ENCODE measurements at regions not wholly inside any gene's neighbourhood (a gene's known extent, or its start where the extent isn't known, plus 50 kb on each side); places are given as distances from the start of the nearest gene placed in this dataset.

DNA sequence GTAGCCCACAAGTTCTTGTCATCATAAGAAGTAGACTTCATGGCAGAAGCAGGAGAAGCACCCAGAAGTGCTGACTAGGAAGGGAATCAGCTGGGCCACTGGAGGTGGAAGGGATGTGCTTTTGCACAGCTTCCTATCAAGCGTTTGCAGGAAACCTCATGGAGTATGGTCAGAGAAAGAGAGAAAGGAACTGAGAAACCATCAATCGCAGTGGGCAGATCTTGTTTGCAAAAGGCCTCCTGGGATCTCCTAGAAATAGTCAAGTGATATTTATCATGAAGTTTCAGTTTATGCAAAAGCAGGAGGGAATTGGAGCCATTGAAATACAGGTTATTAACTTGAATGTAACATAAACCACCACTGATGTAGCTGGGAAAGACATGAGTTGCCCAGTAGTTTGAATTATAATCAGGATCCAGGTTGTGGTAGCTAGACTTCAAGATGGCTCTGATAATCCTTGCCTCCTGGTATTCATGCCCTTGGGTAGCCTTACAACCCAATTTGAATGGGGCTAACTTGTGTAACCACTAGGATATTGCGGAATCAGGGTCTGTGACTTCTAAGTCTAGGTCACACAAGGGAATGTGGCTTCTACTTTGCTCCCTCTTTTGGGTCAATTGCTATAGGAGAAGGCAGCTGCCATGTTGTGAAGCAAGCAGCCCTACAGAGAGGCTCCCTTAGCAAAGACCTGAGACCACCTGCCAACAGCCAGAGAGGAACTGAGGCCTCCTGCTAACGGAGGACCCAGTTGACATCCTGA is 69.8 kb upstream of the TCF4 start:
- H3K27ac ChIP-seq = no peak overlapping the region
- no peaks in the 10 kb centered on the region for H3K9me3 ChIP-seq (ENCODE audit: low read depth, low read length)
- H3K36me3 ChIP-seq (ENCODE audit: insufficient read depth, low read length) = no peaks in the 10 kb centered on the region
- H3K9ac ChIP-seq (ENCODE audit: insufficient read length) = no peak overlapping the region
- DNase-seq (ENCODE audit: low read depth, low spot score) = no peak
- TF ChIP-seq POLR2AphosphoS5 (IDR thresholded peaks at IDR 0.05; ENCODE audit: borderline replicate concordance, low read depth, low read length) (no peak), FOXP2 (optimal IDR thresholded peaks at IDR 0.05; ENCODE audit: control extremely low read depth, extremely low read length, insufficient read depth) (no peak), EZH2 (IDR thresholded peaks at IDR 0.05) (no peak)
- no peak overlapping the region for H3K4me3 ChIP-seq

DNA sequence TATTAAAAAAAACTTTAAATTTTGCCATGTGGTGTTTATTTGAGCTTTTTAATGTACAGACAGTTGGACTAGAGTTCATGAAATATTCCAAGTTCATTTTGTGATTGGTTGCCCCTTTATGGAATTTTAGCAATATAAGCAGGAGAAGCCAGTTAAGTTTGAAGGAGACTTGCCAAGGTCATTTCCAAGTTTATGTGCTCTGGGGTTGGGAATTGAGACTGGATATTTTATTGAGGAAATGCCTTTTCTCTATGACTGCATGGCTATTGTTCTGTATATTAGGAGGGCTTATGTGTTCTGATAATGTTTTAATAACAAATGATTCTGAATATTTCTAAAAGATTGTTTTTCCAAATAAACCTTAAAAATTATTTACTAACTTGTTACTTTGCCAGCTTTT is 67.0 kb upstream of the TCF4 start:
- Histone ChIP-seq H3K36me3 (ENCODE audit: insufficient read depth, low read length) (no peaks in the 10 kb centered on the region), H3K9ac (ENCODE audit: insufficient read length) (no peak overlapping the region), H3K9me3 (ENCODE audit: low read depth, low read length) (no peaks in the 10 kb centered on the region), H3K27ac (no peak overlapping the region), H3K4me3 (no peak overlapping the region)
- no peak for DNase-seq (ENCODE audit: low read depth, low spot score)
- no peak for TF ChIP-seq FOXP2 (optimal IDR thresholded peaks at IDR 0.05; ENCODE audit: control extremely low read depth, extremely low read length, insufficient read depth)
- TF ChIP-seq POLR2AphosphoS5 (IDR thresholded peaks at IDR 0.05; ENCODE audit: borderline replicate concordance, low read depth, low read length) = no peak
- TF ChIP-seq EZH2 (IDR thresholded peaks at IDR 0.05) = no peak

DNA sequence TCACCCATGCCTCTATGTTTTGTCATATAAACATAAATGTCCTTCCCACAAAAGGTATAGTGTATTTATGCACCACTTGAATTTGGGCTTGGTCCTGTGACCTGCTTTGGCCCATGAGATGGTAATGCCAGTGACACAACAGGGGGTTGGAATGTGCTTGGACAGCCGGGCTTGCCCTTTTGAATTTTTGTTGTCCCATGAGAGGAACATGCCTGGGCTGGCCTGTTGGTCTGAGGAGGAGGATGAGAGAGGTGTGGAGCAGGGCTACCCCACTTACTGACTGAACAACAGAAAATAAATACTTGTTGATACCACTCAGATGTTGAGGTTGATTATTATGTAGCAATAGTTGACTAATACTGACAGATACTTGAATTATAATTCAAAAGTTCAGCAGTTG is 63.2 kb upstream of the TCF4 start:
- Histone ChIP-seq H3K4me3 (no peak overlapping the region), H3K27ac (no peak overlapping the region), H3K36me3 (ENCODE audit: insufficient read depth, low read length) (no peaks in the 10 kb centered on the region), H3K9ac (ENCODE audit: insufficient read length) (no peak overlapping the region), H3K9me3 (ENCODE audit: low read depth, low read length) (no peaks in the 10 kb centered on the region)
- TF ChIP-seq POLR2AphosphoS5 (IDR thresholded peaks at IDR 0.05; ENCODE audit: borderline replicate concordance, low read depth, low read length) = no peak
- no peak for TF ChIP-seq FOXP2 (optimal IDR thresholded peaks at IDR 0.05; ENCODE audit: control extremely low read depth, extremely low read length, insufficient read depth)
- TF ChIP-seq EZH2 (IDR thresholded peaks at IDR 0.05) = no peak
- DNase-seq (ENCODE audit: low read depth, low spot score) = no peak

DNA sequence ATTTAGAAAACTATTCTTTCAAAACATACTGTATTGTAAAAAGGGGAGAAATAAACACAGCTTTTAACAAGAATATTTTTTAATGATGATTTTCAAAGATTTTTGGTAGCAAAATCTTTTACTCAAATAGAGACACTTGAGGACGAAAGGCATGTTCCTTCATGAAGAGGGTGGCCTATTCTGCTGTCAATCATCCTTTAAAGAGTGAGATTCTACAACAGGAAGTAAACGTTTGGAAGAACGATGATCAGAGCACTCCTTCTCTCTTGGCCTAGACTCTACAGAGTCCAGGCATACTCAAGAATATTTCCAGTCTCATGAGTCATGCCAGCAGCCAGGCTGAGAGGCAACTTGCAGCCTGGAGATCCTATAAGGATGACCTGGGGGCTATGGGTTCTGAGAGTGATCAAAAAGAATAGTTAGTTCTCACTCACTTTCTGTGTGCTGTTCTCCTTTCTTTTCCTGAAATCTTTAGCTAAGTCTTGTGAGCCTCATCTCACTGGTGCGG is 62.4 kb upstream of the TCF4 start:
- Histone ChIP-seq H3K4me3 (no peak overlapping the region), H3K27ac (no peak overlapping the region), H3K9me3 (ENCODE audit: low read depth, low read length) (no peaks in the 10 kb centered on the region), H3K9ac (ENCODE audit: insufficient read length) (no peak overlapping the region), H3K36me3 (ENCODE audit: insufficient read depth, low read length) (no peaks in the 10 kb centered on the region)
- no peak for DNase-seq (ENCODE audit: low read depth, low spot score)
- TF ChIP-seq FOXP2 (optimal IDR thresholded peaks at IDR 0.05; ENCODE audit: control extremely low read depth, extremely low read length, insufficient read depth) (no peak), EZH2 (IDR thresholded peaks at IDR 0.05) (no peak), POLR2AphosphoS5 (IDR thresholded peaks at IDR 0.05; ENCODE audit: borderline replicate concordance, low read depth, low read length) (no peak)

DNA sequence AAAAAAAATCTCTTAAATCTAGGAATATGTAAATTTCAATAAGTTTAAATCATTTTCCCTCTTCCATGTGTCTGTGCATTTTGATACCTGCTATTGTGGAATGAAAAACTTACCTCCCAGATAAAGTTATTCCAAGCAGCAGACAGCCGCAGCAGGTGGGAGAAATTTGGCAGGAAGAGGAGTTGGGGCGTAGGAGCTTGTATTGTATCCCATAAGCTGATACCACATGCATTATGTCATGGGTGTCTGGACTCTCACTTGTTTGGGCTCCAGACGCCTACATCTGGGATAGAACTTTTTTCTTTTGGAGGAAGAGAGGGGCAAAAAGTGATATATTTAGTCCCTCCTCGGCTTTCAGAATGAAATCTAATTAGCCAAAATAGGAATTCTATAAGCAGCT is 59.3 kb upstream of the TCF4 start:
- DNase-seq (ENCODE audit: low read depth, low spot score) = no peak
- Histone ChIP-seq H3K36me3 (ENCODE audit: insufficient read depth, low read length) (no peaks in the 10 kb centered on the region), H3K9ac (ENCODE audit: insufficient read length) (no peak overlapping the region), H3K9me3 (ENCODE audit: low read depth, low read length) (no peaks in the 10 kb centered on the region), H3K27ac (no peak overlapping the region), H3K4me3 (no peak overlapping the region)
- TF ChIP-seq POLR2AphosphoS5 (IDR thresholded peaks at IDR 0.05; ENCODE audit: borderline replicate concordance, low read depth, low read length) (no peak), EZH2 (IDR thresholded peaks at IDR 0.05) (no peak), FOXP2 (optimal IDR thresholded peaks at IDR 0.05; ENCODE audit: control extremely low read depth, extremely low read length, insufficient read depth) (no peak)

DNA sequence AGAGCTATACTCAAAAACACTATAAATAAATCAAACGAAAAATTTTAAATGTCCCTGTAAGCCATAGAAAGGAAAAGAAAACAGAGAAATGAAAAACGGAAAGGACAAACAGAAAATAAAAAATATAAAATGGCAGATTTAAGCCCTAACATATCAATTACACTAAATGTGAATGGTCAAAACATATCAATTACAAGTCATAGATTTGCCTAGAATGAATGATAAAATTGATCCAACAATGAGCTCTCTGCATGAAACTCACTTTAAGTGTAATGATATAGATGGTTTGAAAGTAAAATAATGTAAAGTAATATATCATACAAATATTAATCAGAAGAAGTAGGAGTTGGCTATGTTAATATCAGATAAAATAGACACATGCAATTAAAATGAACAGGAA is 54.2 kb upstream of the TCF4 start:
- TF ChIP-seq FOXP2 (optimal IDR thresholded peaks at IDR 0.05; ENCODE audit: control extremely low read depth, extremely low read length, insufficient read depth) = no peak
- no peak for TF ChIP-seq POLR2AphosphoS5 (IDR thresholded peaks at IDR 0.05; ENCODE audit: borderline replicate concordance, low read depth, low read length)
- no peak for TF ChIP-seq EZH2 (IDR thresholded peaks at IDR 0.05)
- Histone ChIP-seq H3K4me3 (no peak overlapping the region), H3K9ac (ENCODE audit: insufficient read length) (no peak overlapping the region), H3K27ac (no peak overlapping the region), H3K36me3 (ENCODE audit: insufficient read depth, low read length) (no peaks in the 10 kb centered on the region), H3K9me3 (ENCODE audit: low read depth, low read length) (no peaks in the 10 kb centered on the region)
- DNase-seq (ENCODE audit: low read depth, low spot score) = no peak

DNA sequence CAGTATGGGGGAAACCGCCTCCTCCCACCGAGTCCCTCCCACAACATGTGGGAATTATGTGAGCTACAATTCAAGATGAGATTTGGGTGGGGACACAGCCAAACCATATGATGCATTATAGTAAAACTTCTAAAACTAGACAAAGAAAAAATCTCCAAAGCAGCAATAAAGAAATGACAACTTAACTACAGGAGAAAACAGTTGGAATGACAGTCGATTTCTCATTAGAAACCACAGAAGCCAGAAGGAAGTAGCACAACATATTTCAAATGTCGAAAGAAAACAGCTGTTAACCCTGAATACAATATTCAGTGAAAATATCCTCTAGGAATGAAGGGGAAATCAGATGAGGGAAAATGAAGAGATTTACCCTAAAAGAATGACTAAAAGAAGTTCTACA is 53.5 kb upstream of the TCF4 start:
- Histone ChIP-seq H3K27ac (no peak overlapping the region), H3K9me3 (ENCODE audit: low read depth, low read length) (no peaks in the 10 kb centered on the region), H3K9ac (ENCODE audit: insufficient read length) (no peak overlapping the region), H3K4me3 (no peak overlapping the region), H3K36me3 (ENCODE audit: insufficient read depth, low read length) (no peaks in the 10 kb centered on the region)
- no peak for TF ChIP-seq EZH2 (IDR thresholded peaks at IDR 0.05)
- no peak for TF ChIP-seq FOXP2 (optimal IDR thresholded peaks at IDR 0.05; ENCODE audit: control extremely low read depth, extremely low read length, insufficient read depth)
- no peak for TF ChIP-seq POLR2AphosphoS5 (IDR thresholded peaks at IDR 0.05; ENCODE audit: borderline replicate concordance, low read depth, low read length)
- DNase-seq (ENCODE audit: low read depth, low spot score) = no peak

Measured in SK-N-MC (cell line).